HG03521 (cell line): ENCODE measurements at regions not wholly inside any gene's neighbourhood (a gene's known extent, or its start where the extent isn't known, plus 50 kb on each side); places are given as distances from the start of the nearest gene placed in this dataset.

Experiments used
- ATAC-seq: cut with Tn5 transposase; IDR thresholded peaks from one replicate; pipeline ENCODE4 v1.9.1; 2021; ENCODE audit warnings: mild to moderate bottlenecking, moderate library complexity; ENCODE audit not compliant: unreplicated experiment

- no peak for ATAC-seq
These were observed 161.7 kb upstream of the UBE2E1 start for GRCh38 chr3:23644099-23644498.

- no peak for ATAC-seq
These were observed 161.1 kb upstream of the UBE2E1 start for GRCh38 chr3:23644676-23645075.

- no peak for ATAC-seq
These were observed 160.1 kb upstream of the UBE2E1 start for GRCh38 chr3:23645533-23646183.

- no peak for ATAC-seq
These were observed 159.4 kb upstream of the UBE2E1 start for GRCh38 chr3:23646184-23646920.

GRCh38 chr3:23647706-23648258, 158.0 kb upstream of the UBE2E1 start:
- ATAC-seq: no peak

- no peak for ATAC-seq
These were observed 157.3 kb upstream of the UBE2E1 start for GRCh38 chr3:23648326-23648995.

GRCh38 chr3:23648996-23649395, 156.8 kb upstream of the UBE2E1 start:
- ATAC-seq: no peak

GRCh38 chr3:23649448-23649847, 156.3 kb upstream of the UBE2E1 start:
- ATAC-seq: no peak

- ATAC-seq: no peak
These were observed 155.2 kb upstream of the UBE2E1 start for GRCh38 chr3:23650371-23651140.

GRCh38 chr3:23653647-23654525, 151.9 kb upstream of the UBE2E1 start:
- peak; percentile 87 for ATAC-seq

- no peak for ATAC-seq
These were observed 151.2 kb upstream of the UBE2E1 start for GRCh38 chr3:23654571-23654970.

GRCh38 chr3:23655749-23656148, 150.0 kb upstream of the UBE2E1 start:
- ATAC-seq: no peak

- ATAC-seq: no peak
These were observed 149.6 kb upstream of the UBE2E1 start for GRCh38 chr3:23656199-23656598.

- no peak for ATAC-seq
These were observed 148.9 kb upstream of the UBE2E1 start for GRCh38 chr3:23656821-23657220.

GRCh38 chr3:23657647-23658046, 148.1 kb upstream of the UBE2E1 start:
- ATAC-seq: no peak

GRCh38 chr3:23659274-23659673, 146.5 kb upstream of the UBE2E1 start:
- ATAC-seq: peak; percentile 56

GRCh38 chr3:23659840-23660430, 145.8 kb upstream of the UBE2E1 start:
- ATAC-seq: no peak

- ATAC-seq: no peak
These were observed 143.6 kb upstream of the UBE2E1 start for GRCh38 chr3:23662079-23662617.

GRCh38 chr3:23663246-23663645, 142.5 kb upstream of the UBE2E1 start:
- ATAC-seq: no peak
